ENCODE measurements at regions not wholly inside any gene's neighbourhood (a gene's known extent, or its start where the extent isn't known, plus 50 kb on each side); places are given as distances from the start of the nearest gene placed in this dataset.

GRCh38 chr7:131221061-131221460, 106.6 kb upstream of the MKLN1 start:
- no peak for DNase-seq (ENCODE audit: low read depth)

GRCh38 chr7:131222171-131222570, 105.5 kb upstream of the MKLN1 start:
- no peak for DNase-seq (ENCODE audit: low read depth)

- no peak for DNase-seq (ENCODE audit: low read depth)
These were observed 104.5 kb upstream of the MKLN1 start for GRCh38 chr7:131223151-131223550.

- peak; percentile 63 for DNase-seq (ENCODE audit: low read depth)
These were observed 102.7 kb upstream of the MKLN1 start for GRCh38 chr7:131224996-131225395.

GRCh38 chr7:131225619-131226513, 101.8 kb upstream of the MKLN1 start:
- DNase-seq (ENCODE audit: low read depth): peak; percentile 97

GRCh38 chr7:131226514-131226865, 101.2 kb upstream of the MKLN1 start:
- no peak for DNase-seq (ENCODE audit: low read depth)

- peak; percentile 56 for DNase-seq (ENCODE audit: low read depth)
These were observed 96.1 kb upstream of the MKLN1 start for GRCh38 chr7:131231381-131232220.

- DNase-seq (ENCODE audit: low read depth): no peak
These were observed 94.9 kb upstream of the MKLN1 start for GRCh38 chr7:131232768-131233167.

GRCh38 chr7:131233193-131233592, 94.5 kb upstream of the MKLN1 start:
- DNase-seq (ENCODE audit: low read depth): no peak

GRCh38 chr7:131234719-131235488, 92.8 kb upstream of the MKLN1 start:
- no peak for DNase-seq (ENCODE audit: low read depth)

- DNase-seq (ENCODE audit: low read depth): peak; percentile 99
These were observed 92.0 kb upstream of the MKLN1 start for GRCh38 chr7:131235489-131236317.

GRCh38 chr7:131236318-131236672, 91.4 kb upstream of the MKLN1 start:
- DNase-seq (ENCODE audit: low read depth): no peak

- DNase-seq (ENCODE audit: low read depth): peak; percentile 95
These were observed 89.2 kb upstream of the MKLN1 start for GRCh38 chr7:131238347-131238931.

GRCh38 chr7:131241386-131241785, 86.3 kb upstream of the MKLN1 start:
- DNase-seq (ENCODE audit: low read depth): no peak

GRCh38 chr7:131242123-131242650, 85.5 kb upstream of the MKLN1 start:
- DNase-seq (ENCODE audit: low read depth): no peak

- peak; percentile 96 for DNase-seq (ENCODE audit: low read depth)
These were observed 83.3 kb upstream of the MKLN1 start for GRCh38 chr7:131244259-131244852.

GRCh38 chr7:131249003-131249402, 78.7 kb upstream of the MKLN1 start:
- DNase-seq (ENCODE audit: low read depth): peak; percentile 98

GRCh38 chr7:131249483-131249882, 78.2 kb upstream of the MKLN1 start:
- no peak for DNase-seq (ENCODE audit: low read depth)

GRCh38 chr7:131250331-131250730, 77.3 kb upstream of the MKLN1 start:
- no peak for DNase-seq (ENCODE audit: low read depth)

- no peak for DNase-seq (ENCODE audit: low read depth)
These were observed 76.3 kb upstream of the MKLN1 start for GRCh38 chr7:131251371-131251770.
